BJ (cell line): ENCODE measurements at regions not wholly inside any gene's neighbourhood (a gene's known extent, or its start where the extent isn't known, plus 50 kb on each side); places are given as distances from the start of the nearest gene placed in this dataset.

ENCODE experiments used
- CTCF ChIA-PET: fragments of 350-600 bp; formaldehyde crosslinking; extraction: SDS; loops from one replicate; lab custom pipeline; 2021; ENCODE audit warnings: antibody characterized with exemption, inconsistent platforms; lab: Yijun Ruan, JAX
- POLR2A ChIA-PET: fragments of 300-600 bp; sonication (Branson Sonifier 250); formaldehyde crosslinking; extraction: SDS; loops from one replicate; lab custom pipeline; 2021; ENCODE audit warnings: antibody characterized with exemption; lab: Charles Lee
- DNase-seq: peaks from one replicate; pipeline ENCODE4 v3.0.0-alpha.2; 2011; ENCODE audit warnings: low read depth
- H3K27me3 ChIP-seq: 2 replicates; pipeline ENCODE4 v1.6.0; 2011; ENCODE audit warnings: low read length; ENCODE audit not compliant: control insufficient read depth, insufficient read depth
- H3K36me3 ChIP-seq: 2 replicates; pipeline ENCODE4 v1.5.1; 2011; ENCODE audit warnings: low read length; ENCODE audit not compliant: control insufficient read depth, insufficient read depth
- H3K4me3 ChIP-seq: 2 replicates; pipeline ENCODE4 v1.5.1; 2011; ENCODE audit warnings: low read depth, mild to moderate bottlenecking, control low read depth, low read length
- CTCF ChIP-seq: IDR thresholded peaks from 2 replicates; pipeline ENCODE4 v1.5.1; 2011; ENCODE audit warnings: low read depth, mild to moderate bottlenecking, control low read depth, inconsistent platforms, low read length, moderate library complexity; ENCODE audit not compliant: insufficient read depth

- DNase-seq, result no peak
- ChIA-PET CTCF (no interaction called here), POLR2A (no interaction called here)
- TF ChIP-seq CTCF, result no peak
- H3K4me3 ChIP-seq, result no peak overlapping the region
- H3K36me3 ChIP-seq, result no peaks in the 10 kb centered on the region
- H3K27me3 ChIP-seq, result no peaks in the 10 kb centered on the region
Measured at GRCh38 chr1:101121975-101122374, 96.4 kb upstream of the DPH5 start.

- POLR2A ChIA-PET, result no interaction called here
- CTCF ChIA-PET, result no interaction called here
- DNase-seq, result no peak
Measured at GRCh38 chr1:101121504-101121903, 95.9 kb upstream of the DPH5 start.

GRCh38 chr1:101120868-101121267 is 95.3 kb upstream of the DPH5 start:
- no peak for DNase-seq
- no peaks in the 10 kb centered on the region; the same call in 1 of the 2 replicates for H3K27me3 ChIP-seq
- no peak for TF ChIP-seq CTCF
- H3K36me3 ChIP-seq, result no peaks in the 10 kb centered on the region
- H3K4me3 ChIP-seq, result no peak overlapping the region
- ChIA-PET POLR2A (no interaction called here), CTCF (interaction anchor here (0.9 kb wide), 1 partner anchor 118 kb away, joined by 3 read pairs; no protein-coding TSS in a partner anchor)

More at GRCh38 chr1:101121504-101121903, 95.9 kb upstream of the DPH5 start:
- no peak overlapping the region for H3K4me3 ChIP-seq
- no peaks in the 10 kb centered on the region for H3K36me3 ChIP-seq
- no peak for TF ChIP-seq CTCF
- H3K27me3 ChIP-seq, result no peaks in the 10 kb centered on the region

- POLR2A ChIA-PET, result no interaction called here
- Histone ChIP-seq H3K27me3 (no peaks in the 10 kb centered on the region; the same call in 1 of the 2 replicates), H3K4me3 (no peak overlapping the region), H3K36me3 (no peaks in the 10 kb centered on the region)
- CTCF ChIA-PET, result no interaction called here
- no peak for DNase-seq
- no peak for TF ChIP-seq CTCF
Measured at GRCh38 chr1:101119289-101119688, 93.7 kb upstream of the DPH5 start.

GRCh38 chr1:101116006-101116405 is 90.4 kb upstream of the DPH5 start:
- no peak overlapping the region for H3K4me3 ChIP-seq
- H3K27me3 ChIP-seq, result no peaks in the 10 kb centered on the region; the same call in 1 of the 2 replicates
- TF ChIP-seq CTCF, result no peak
- ChIA-PET CTCF (no interaction called here), POLR2A (no interaction called here)
- no peaks in the 10 kb centered on the region for H3K36me3 ChIP-seq
- DNase-seq, result no peak
